ENCODE measurements at regions not wholly inside any gene's neighbourhood (a gene's known extent, or its start where the extent isn't known, plus 50 kb on each side); places are given as distances from the start of the nearest gene placed in this dataset.

- DNase-seq, result no peak
These were observed 402.3 kb upstream of the ADAMTSL1 start for GRCh38 chr9:18071651-18072060.

- DNase-seq, result no peak
These were observed 401.0 kb upstream of the ADAMTSL1 start for GRCh38 chr9:18073002-18073401.

- no peak for DNase-seq
These were observed 399.9 kb upstream of the ADAMTSL1 start for GRCh38 chr9:18074041-18074440.

- DNase-seq, result peak in 2 of 3 donors; percentile 48 to 68
These were observed 398.6 kb upstream of the ADAMTSL1 start for GRCh38 chr9:18075253-18075952.

GRCh38 chr9:18077941-18078678, 395.8 kb upstream of the ADAMTSL1 start:
- DNase-seq, result no peak

- no peak for DNase-seq
These were observed 381.8 kb upstream of the ADAMTSL1 start for GRCh38 chr9:18092138-18092537.

- no peak for DNase-seq
These were observed 367.9 kb upstream of the ADAMTSL1 start for GRCh38 chr9:18106006-18106560.

- DNase-seq, result no peak
These were observed 364.3 kb upstream of the ADAMTSL1 start for GRCh38 chr9:18109675-18110074.

- DNase-seq, result peak in 2 of 3 donors; percentile 21 to 64
These were observed 362.8 kb upstream of the ADAMTSL1 start for GRCh38 chr9:18111146-18111545.

- peak; percentile 63 to 92 (median 82) for DNase-seq
These were observed 359.1 kb upstream of the ADAMTSL1 start for GRCh38 chr9:18114559-18115475.

GRCh38 chr9:18118268-18118667, 355.7 kb upstream of the ADAMTSL1 start:
- no peak for DNase-seq

- no peak for DNase-seq
These were observed 351.8 kb upstream of the ADAMTSL1 start for GRCh38 chr9:18122171-18122570.

- DNase-seq, result no peak
These were observed 349.2 kb upstream of the ADAMTSL1 start for GRCh38 chr9:18124760-18125159.

- peak; percentile 32 to 64 (median 36) for DNase-seq
These were observed 347.0 kb upstream of the ADAMTSL1 start for GRCh38 chr9:18126831-18127498.

- DNase-seq, result peak in 2 of 3 donors; percentile 20 to 59
These were observed 346.5 kb upstream of the ADAMTSL1 start for GRCh38 chr9:18127499-18127875.

- DNase-seq, result no peak
These were observed 344.1 kb upstream of the ADAMTSL1 start for GRCh38 chr9:18129809-18130334.

GRCh38 chr9:18136354-18136994, 337.5 kb upstream of the ADAMTSL1 start:
- no peak for DNase-seq

- no peak for DNase-seq
These were observed 336.1 kb upstream of the ADAMTSL1 start for GRCh38 chr9:18137815-18138214.

GRCh38 chr9:18138656-18139055, 335.3 kb upstream of the ADAMTSL1 start:
- no peak for DNase-seq

GRCh38 chr9:18141681-18142080, 332.3 kb upstream of the ADAMTSL1 start:
- DNase-seq, result no peak
